ENCODE measurements at regions not wholly inside any gene's neighbourhood (a gene's known extent, or its start where the extent isn't known, plus 50 kb on each side); places are given as distances from the start of the nearest gene placed in this dataset.
"Not testable (repeated sequence)": the region's sequence is repeated elsewhere in the genome, so short reads cannot be mapped to it uniquely, and the experiment has no call there.

DNA sequence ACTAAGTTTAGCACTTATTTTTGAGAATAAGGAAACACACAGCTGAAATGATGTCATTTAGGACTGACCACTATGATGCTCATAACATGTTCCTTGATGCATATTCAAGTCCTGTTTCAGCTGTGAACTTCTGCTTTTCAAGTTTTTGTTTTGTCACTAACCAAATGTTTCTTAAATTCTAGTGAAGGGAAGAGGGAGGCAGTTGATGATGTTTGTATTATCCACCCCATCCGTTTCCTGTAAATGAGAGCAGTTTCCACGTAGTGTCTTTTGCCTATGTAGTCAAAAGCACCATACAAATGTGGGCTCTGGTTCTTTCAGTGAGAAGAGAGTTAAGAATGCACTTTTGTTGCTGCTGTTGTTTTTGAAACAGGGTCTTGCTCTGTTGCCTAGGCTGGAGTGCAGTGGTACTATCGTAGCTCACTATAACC lies 491.8 kb downstream of the PCNX1 start:
- Histone ChIP-seq H2AFZ (ENCODE audit: low read depth, low read length) (no peak overlapping the region), H4K91ac (ENCODE audit: low read length) (no peak overlapping the region), H3K14ac (ENCODE audit: low read length in 2 of 2) (no peak overlapping the region), H3K9me3 (ENCODE audit: control insufficient read depth, low read length) (no peaks in the 10 kb centered on the region), H2BK5ac (ENCODE audit: low read depth, low read length, poor library complexity, severe bottlenecking) (no peak overlapping the region), H3K79me1 (replicated peaks; ENCODE audit: low read length, poor library complexity, severe bottlenecking) (peaks cover 20% of the 10 kb centered on the region), H3K18ac (ENCODE audit: low read depth in 1 of 2, low read length in 2 of 2) (no peak overlapping the region), H2AK5ac (ENCODE audit: low read length, severe bottlenecking) (no peak overlapping the region), H3K23ac (ENCODE audit: low read length in 2 of 2) (no peak overlapping the region), H2BK120ac (ENCODE audit: low read depth, low read length) (no peak overlapping the region), H4K8ac (ENCODE audit: low read length) (no peak overlapping the region), H3K27me3 (ENCODE audit: control insufficient read depth in 1 of 2, insufficient read depth in 1 of 2, low read length in 2 of 2) (no peaks in the 10 kb centered on the region), H2BK15ac (ENCODE audit: low read depth, poor library complexity, severe bottlenecking) (peak overlapping the region; percentile 3), H3K4me2 (ENCODE audit: low read length, poor library complexity, severe bottlenecking) (no peak overlapping the region), H3K4me1 (ENCODE audit: control insufficient read depth, insufficient read depth, low read depth, low read length) (no peaks in the 10 kb centered on the region), H2BK12ac (ENCODE audit: low read length in 2 of 2) (no peak overlapping the region), H3K36me3 (ENCODE audit: control insufficient read depth in 1 of 2, insufficient read depth in 2 of 2, low read depth in 1 of 2, low read length in 2 of 2) (no peaks in the 10 kb centered on the region), H3K9ac (ENCODE audit: low read length) (no peak overlapping the region), H3K4me3 (ENCODE audit: insufficient read depth in 1 of 2, low read depth in 1 of 2, low read length in 2 of 2) (no peak overlapping the region), H3K4ac (ENCODE audit: low read depth in 1 of 2, low read length in 2 of 2) (no peak overlapping the region), H3K27ac (ENCODE audit: low read length, poor library complexity, severe bottlenecking) (no peak overlapping the region)
- 87% methylated on average over 2 of the region's 3 CpGs for WGBS
- DNase-seq, result no peak

- H3K27me3 ChIP-seq (ENCODE audit: control insufficient read depth in 1 of 2, insufficient read depth in 1 of 2, low read length in 2 of 2), result no peaks in the 10 kb centered on the region
- H4K8ac ChIP-seq (ENCODE audit: low read length), result no peak overlapping the region
- H3K9ac ChIP-seq (ENCODE audit: low read length), result peak overlapping the region; percentile 77
- H3K79me1 ChIP-seq (replicated peaks; ENCODE audit: low read length, poor library complexity, severe bottlenecking), result peaks cover 23% of the 10 kb centered on the region
- no peak overlapping the region for H2AFZ ChIP-seq (ENCODE audit: low read depth, low read length)
- H3K4me2 ChIP-seq (ENCODE audit: low read length, poor library complexity, severe bottlenecking), result no peak overlapping the region
- H3K18ac ChIP-seq (ENCODE audit: low read depth in 1 of 2, low read length in 2 of 2), result no peak overlapping the region
- no peaks in the 10 kb centered on the region for H3K4me1 ChIP-seq (ENCODE audit: control insufficient read depth, insufficient read depth, low read depth, low read length)
- H3K14ac ChIP-seq (ENCODE audit: low read length in 2 of 2), result no peak overlapping the region
- no peak overlapping the region for H2AK5ac ChIP-seq (ENCODE audit: low read length, severe bottlenecking)
- H2BK5ac ChIP-seq (ENCODE audit: low read depth, low read length, poor library complexity, severe bottlenecking), result no peak overlapping the region
- H3K4ac ChIP-seq (ENCODE audit: low read depth in 1 of 2, low read length in 2 of 2), result no peak overlapping the region
- no peak overlapping the region for H2BK120ac ChIP-seq (ENCODE audit: low read depth, low read length)
- H2BK15ac ChIP-seq (ENCODE audit: low read depth, poor library complexity, severe bottlenecking), result no peak overlapping the region
- no peak overlapping the region for H2BK12ac ChIP-seq (ENCODE audit: low read length in 2 of 2)
- WGBS, result 46% methylated on average over 3 of the region's 3 CpGs
- no peaks in the 10 kb centered on the region for H3K9me3 ChIP-seq (ENCODE audit: control insufficient read depth, low read length)
- peak; percentile 18 for DNase-seq
- no peak overlapping the region for H3K27ac ChIP-seq (ENCODE audit: low read length, poor library complexity, severe bottlenecking)
- H3K4me3 ChIP-seq (ENCODE audit: insufficient read depth in 1 of 2, low read depth in 1 of 2, low read length in 2 of 2), result peak overlapping the region in 1 of 2 experiments; percentile 55
- H3K36me3 ChIP-seq (ENCODE audit: control insufficient read depth in 1 of 2, insufficient read depth in 2 of 2, low read depth in 1 of 2, low read length in 2 of 2), result no peaks in the 10 kb centered on the region
- H4K91ac ChIP-seq (ENCODE audit: low read length), result no peak overlapping the region
- H3K23ac ChIP-seq (ENCODE audit: low read length in 2 of 2), result no peak overlapping the region
These were observed 493.6 kb downstream of the PCNX1 start for GRCh38 chr14:71400871-71401321.

GRCh38 chr14:71402415-71402814 lies 495.2 kb downstream of the PCNX1 start:
- H3K14ac ChIP-seq (ENCODE audit: low read length in 2 of 2); H3K23ac ChIP-seq (ENCODE audit: low read length in 2 of 2); H3K27ac ChIP-seq (ENCODE audit: low read length, poor library complexity, severe bottlenecking); H2AFZ ChIP-seq (ENCODE audit: low read depth, low read length); H3K27me3 ChIP-seq (ENCODE audit: control insufficient read depth in 1 of 2, insufficient read depth in 1 of 2, low read length in 2 of 2); H2BK120ac ChIP-seq (ENCODE audit: low read depth, low read length); H3K18ac ChIP-seq (ENCODE audit: low read depth in 1 of 2, low read length in 2 of 2); H4K8ac ChIP-seq (ENCODE audit: low read length); H2BK5ac ChIP-seq (ENCODE audit: low read depth, low read length, poor library complexity, severe bottlenecking); H4K91ac ChIP-seq (ENCODE audit: low read length); H3K9me3 ChIP-seq (ENCODE audit: control insufficient read depth, low read length); H3K36me3 ChIP-seq (ENCODE audit: control insufficient read depth in 1 of 2, insufficient read depth in 2 of 2, low read depth in 1 of 2, low read length in 2 of 2); H2AK5ac ChIP-seq (ENCODE audit: low read length, severe bottlenecking); H3K4ac ChIP-seq (ENCODE audit: low read depth in 1 of 2, low read length in 2 of 2); H3K4me1 ChIP-seq (ENCODE audit: control insufficient read depth, insufficient read depth, low read depth, low read length); H3K4me2 ChIP-seq (ENCODE audit: low read length, poor library complexity, severe bottlenecking); H2BK12ac ChIP-seq (ENCODE audit: low read length in 2 of 2); H3K9ac ChIP-seq (ENCODE audit: low read length); H3K4me3 ChIP-seq (ENCODE audit: insufficient read depth in 1 of 2, low read depth in 1 of 2, low read length in 2 of 2); H2BK15ac ChIP-seq (ENCODE audit: low read depth, poor library complexity, severe bottlenecking): not testable (repeated sequence)
- peak; percentile 44 for DNase-seq
- 75% methylated on average over 3 of the region's 3 CpGs for WGBS
- peaks cover 22% of the 10 kb centered on the region for H3K79me1 ChIP-seq (replicated peaks; ENCODE audit: low read length, poor library complexity, severe bottlenecking)

GRCh38 chr14:71403656-71404055 lies 496.4 kb downstream of the PCNX1 start:
- no peak overlapping the region for H3K23ac ChIP-seq (ENCODE audit: low read length in 2 of 2)
- H3K79me1 ChIP-seq (replicated peaks; ENCODE audit: low read length, poor library complexity, severe bottlenecking), result peaks cover 22% of the 10 kb centered on the region
- no peak overlapping the region for H2BK120ac ChIP-seq (ENCODE audit: low read depth, low read length)
- H3K9me3 ChIP-seq (ENCODE audit: control insufficient read depth, low read length), result no peaks in the 10 kb centered on the region
- H3K18ac ChIP-seq (ENCODE audit: low read depth in 1 of 2, low read length in 2 of 2), result no peak overlapping the region
- H4K91ac ChIP-seq (ENCODE audit: low read length), result no peak overlapping the region
- H2BK12ac ChIP-seq (ENCODE audit: low read length in 2 of 2), result no peak overlapping the region
- no peak overlapping the region for H3K4ac ChIP-seq (ENCODE audit: low read depth in 1 of 2, low read length in 2 of 2)
- peak; percentile 14 for DNase-seq
- H3K4me1 ChIP-seq (ENCODE audit: control insufficient read depth, insufficient read depth, low read depth, low read length), result no peaks in the 10 kb centered on the region
- H3K4me2 ChIP-seq (ENCODE audit: low read length, poor library complexity, severe bottlenecking), result no peak overlapping the region
- no peak overlapping the region for H2BK15ac ChIP-seq (ENCODE audit: low read depth, poor library complexity, severe bottlenecking)
- no peak overlapping the region for H2AK5ac ChIP-seq (ENCODE audit: low read length, severe bottlenecking)
- H2AFZ ChIP-seq (ENCODE audit: low read depth, low read length), result no peak overlapping the region
- no peak overlapping the region for H3K9ac ChIP-seq (ENCODE audit: low read length)
- no peak overlapping the region for H3K14ac ChIP-seq (ENCODE audit: low read length in 2 of 2)
- H3K36me3 ChIP-seq (ENCODE audit: control insufficient read depth in 1 of 2, insufficient read depth in 2 of 2, low read depth in 1 of 2, low read length in 2 of 2), result no peaks in the 10 kb centered on the region
- no peak overlapping the region for H2BK5ac ChIP-seq (ENCODE audit: low read depth, low read length, poor library complexity, severe bottlenecking)
- H3K4me3 ChIP-seq (ENCODE audit: insufficient read depth in 1 of 2, low read depth in 1 of 2, low read length in 2 of 2), result no peak overlapping the region
- no peaks in the 10 kb centered on the region for H3K27me3 ChIP-seq (ENCODE audit: control insufficient read depth in 1 of 2, insufficient read depth in 1 of 2, low read length in 2 of 2)
- H3K27ac ChIP-seq (ENCODE audit: low read length, poor library complexity, severe bottlenecking), result no peak overlapping the region
- H4K8ac ChIP-seq (ENCODE audit: low read length), result no peak overlapping the region

All from mesenchymal stem cell (in vitro differentiated cells and primary cell).